Muscle layer of colon (tissue), 2 donors: ENCODE measurements at regions not wholly inside any gene's neighbourhood (a gene's known extent, or its start where the extent isn't known, plus 50 kb on each side); places are given as distances from the start of the nearest gene placed in this dataset.
"Not testable (repeated sequence)": the region's sequence is repeated elsewhere in the genome, so short reads cannot be mapped to it uniquely, and the experiment has no call there.

Experiments
- H3K27ac ChIP-seq: one replicate; pipeline ENCODE4 v1.7.0; 2013; ENCODE audit warnings: low read depth, mild to moderate bottlenecking, low read length, moderate library complexity
- H3K27me3 ChIP-seq, 2 donors: one replicate each; pipeline ENCODE4 v1.7.0; 2013; ENCODE audit warnings: low read length in 2 of 2, mild to moderate bottlenecking in 2 of 2; ENCODE audit not compliant: insufficient read depth in 2 of 2, control insufficient read depth in 1 of 2
- H3K36me3 ChIP-seq: one replicate; pipeline ENCODE4 v1.7.0; 2013; ENCODE audit warnings: mild to moderate bottlenecking, low read length; ENCODE audit not compliant: insufficient read depth
- H3K4me1 ChIP-seq: one replicate; pipeline ENCODE4 v1.7.0; 2013; ENCODE audit warnings: mild to moderate bottlenecking, low read length; ENCODE audit not compliant: insufficient read depth
- H3K4me3 ChIP-seq, 2 donors: one replicate each; pipeline ENCODE4 v1.7.0; 2013; ENCODE audit warnings: low read length in 2 of 2, low read depth in 1 of 2, mild to moderate bottlenecking in 1 of 2, moderate library complexity in 1 of 2
- H3K9ac ChIP-seq: one replicate; pipeline ENCODE4 v1.7.0; 2013; ENCODE audit warnings: low read length
- H3K9me3 ChIP-seq: one replicate; pipeline ENCODE4 v1.7.0; 2013; ENCODE audit warnings: mild to moderate bottlenecking, low read length
- donor health status: abdominal sarcoma.
- donor health status: Adenocarcinoma of cecum.

GRCh38 chr14:106787626-106788025, 1261.2 kb downstream of the TMEM121 start:
- no peak overlapping the region for H3K27ac ChIP-seq
- H3K9me3 ChIP-seq, result no peaks in the 10 kb centered on the region
- no peaks in the 10 kb centered on the region for H3K36me3 ChIP-seq
- no peaks in the 10 kb centered on the region for H3K27me3 ChIP-seq
- no peak overlapping the region for H3K9ac ChIP-seq
- no peak overlapping the region for H3K4me3 ChIP-seq
- H3K4me1 ChIP-seq, result no peaks in the 10 kb centered on the region

DNA sequence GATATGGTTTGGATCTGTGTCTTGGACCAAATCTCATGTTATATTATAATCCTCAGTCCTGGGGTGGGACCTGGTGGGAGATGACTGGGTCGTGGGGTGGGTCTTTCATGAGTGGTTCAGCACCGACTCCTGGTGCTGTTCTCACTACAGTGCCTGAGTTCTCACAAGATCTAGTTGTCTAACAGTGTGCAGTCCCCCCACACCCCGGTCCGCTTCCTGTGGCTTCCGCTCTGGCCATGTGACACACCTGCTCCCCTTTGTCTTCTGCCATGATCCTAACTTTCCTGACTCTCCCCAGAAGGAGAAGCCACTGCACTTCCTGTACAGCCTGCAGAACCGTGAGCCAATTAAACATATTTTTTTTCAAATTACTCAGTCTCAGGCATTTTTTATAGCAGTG, 1262.2 kb downstream of the TMEM121 start:
- H3K4me1 ChIP-seq, result no peaks in the 10 kb centered on the region
- no peak overlapping the region for H3K4me3 ChIP-seq
- H3K9ac ChIP-seq, result no peak overlapping the region
- no peaks in the 10 kb centered on the region for H3K9me3 ChIP-seq
- no peaks in the 10 kb centered on the region for H3K36me3 ChIP-seq
- no peak overlapping the region for H3K27ac ChIP-seq
- H3K27me3 ChIP-seq, result no peaks in the 10 kb centered on the region

GRCh38 chr14:106789318-106789717, 1262.9 kb downstream of the TMEM121 start:
- Histone ChIP-seq H3K9ac (no peak overlapping the region), H3K27ac (no peak overlapping the region), H3K36me3 (no peaks in the 10 kb centered on the region), H3K27me3 (no peaks in the 10 kb centered on the region), H3K9me3 (no peaks in the 10 kb centered on the region), H3K4me3 (no peak overlapping the region), H3K4me1 (no peaks in the 10 kb centered on the region)

- Histone ChIP-seq H3K36me3 (no peaks in the 10 kb centered on the region), H3K4me1 (no peaks in the 10 kb centered on the region), H3K9me3 (no peaks in the 10 kb centered on the region), H3K4me3 (no peak overlapping the region), H3K27ac (no peak overlapping the region), H3K27me3 (no peaks in the 10 kb centered on the region), H3K9ac (no peak overlapping the region)
Measured at GRCh38 chr14:106790189-106791036, 1264.0 kb downstream of the TMEM121 start.

DNA sequence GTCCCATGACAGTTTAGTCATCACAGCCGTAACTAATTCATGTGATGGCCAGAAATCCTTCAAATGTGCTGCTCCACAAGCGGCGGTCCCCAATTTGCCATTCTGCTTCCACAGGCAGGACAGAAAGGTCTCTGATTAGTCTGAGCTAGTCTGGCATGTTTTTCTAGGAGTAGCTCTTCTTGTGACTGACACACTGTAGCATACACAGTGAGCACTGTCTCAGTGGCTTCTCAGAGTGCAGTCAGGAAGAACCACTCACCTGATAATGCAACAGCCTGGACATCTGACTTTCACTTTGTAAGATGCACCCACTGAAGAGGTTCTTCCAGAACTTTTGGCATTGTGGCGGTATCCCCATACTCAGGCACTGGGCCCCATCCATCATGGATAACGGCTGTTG, 1266.2 kb downstream of the TMEM121 start:
- Histone ChIP-seq H3K9me3 (no peaks in the 10 kb centered on the region), H3K36me3 (no peaks in the 10 kb centered on the region), H3K27ac (no peak overlapping the region), H3K9ac (no peak overlapping the region), H3K4me1 (no peaks in the 10 kb centered on the region), H3K4me3 (no peak overlapping the region), H3K27me3 (no peaks in the 10 kb centered on the region)

- H3K9ac ChIP-seq, H3K36me3 ChIP-seq, H3K4me1 ChIP-seq, H3K27ac ChIP-seq, H3K4me3 ChIP-seq, H3K9me3 ChIP-seq, H3K27me3 ChIP-seq: not testable (repeated sequence)
Measured at GRCh38 chr14:106798166-106798565, 1271.8 kb downstream of the TMEM121 start.

GRCh38 chr14:106802413-106803364, 1276.3 kb downstream of the TMEM121 start:
- no peak overlapping the region for H3K27ac ChIP-seq
- H3K4me3 ChIP-seq, result no peak overlapping the region
- no peaks in the 10 kb centered on the region for H3K27me3 ChIP-seq

GRCh38 chr14:106803379-106803778, 1277.0 kb downstream of the TMEM121 start:
- Histone ChIP-seq H3K27me3 (no peaks in the 10 kb centered on the region), H3K4me3 (no peak overlapping the region), H3K4me1 (no peaks in the 10 kb centered on the region), H3K27ac (no peak overlapping the region), H3K36me3 (no peaks in the 10 kb centered on the region), H3K9me3 (no peaks in the 10 kb centered on the region), H3K9ac (no peak overlapping the region)

More at GRCh38 chr14:106802413-106803364, 1276.3 kb downstream of the TMEM121 start:
- H3K9me3 ChIP-seq, result no peaks in the 10 kb centered on the region
- no peaks in the 10 kb centered on the region for H3K4me1 ChIP-seq
- H3K9ac ChIP-seq, result no peak overlapping the region
- no peaks in the 10 kb centered on the region for H3K36me3 ChIP-seq

DNA sequence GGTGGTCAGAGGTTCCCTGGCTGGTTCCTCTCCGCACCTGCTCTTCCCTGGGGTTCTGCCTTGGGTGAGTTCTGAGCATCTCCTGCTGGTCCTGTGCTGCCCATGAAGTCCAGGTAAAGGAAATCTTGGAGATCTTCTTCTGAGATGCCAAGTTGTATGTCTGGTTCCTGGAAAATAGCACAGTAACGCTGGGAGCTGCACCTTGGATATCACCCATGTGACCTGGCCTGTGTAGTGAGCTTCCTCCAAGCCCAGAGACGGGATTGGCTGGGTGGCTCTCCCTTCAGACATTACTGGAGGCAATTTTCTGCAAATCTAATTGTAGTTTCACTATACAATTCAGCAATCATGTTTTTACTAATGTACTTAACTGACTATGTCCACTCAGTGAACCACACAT, 1281.1 kb downstream of the TMEM121 start:
- no peaks in the 10 kb centered on the region for H3K27me3 ChIP-seq
- H3K9me3 ChIP-seq, result no peaks in the 10 kb centered on the region
- H3K27ac ChIP-seq, result no peak overlapping the region

GRCh38 chr14:106808458-106808857, 1282.1 kb downstream of the TMEM121 start:
- Histone ChIP-seq H3K4me3 (no peak overlapping the region), H3K36me3 (no peaks in the 10 kb centered on the region), H3K9me3 (no peaks in the 10 kb centered on the region), H3K27ac (no peak overlapping the region), H3K27me3 (no peaks in the 10 kb centered on the region), H3K9ac (no peak overlapping the region), H3K4me1 (no peaks in the 10 kb centered on the region)

More for the DNA sequence above, 1281.1 kb downstream of the TMEM121 start:
- no peak overlapping the region for H3K9ac ChIP-seq
- no peak overlapping the region for H3K4me3 ChIP-seq
- H3K4me1 ChIP-seq, result no peaks in the 10 kb centered on the region
- no peaks in the 10 kb centered on the region for H3K36me3 ChIP-seq

- H3K36me3 ChIP-seq, result no peaks in the 10 kb centered on the region
- no peak overlapping the region for H3K9ac ChIP-seq
- H3K4me1 ChIP-seq, result no peaks in the 10 kb centered on the region
- no peaks in the 10 kb centered on the region for H3K9me3 ChIP-seq
- no peak overlapping the region for H3K27ac ChIP-seq
- no peaks in the 10 kb centered on the region for H3K27me3 ChIP-seq
- H3K4me3 ChIP-seq, result no peak overlapping the region
Measured at GRCh38 chr14:106808907-106809306, 1282.5 kb downstream of the TMEM121 start.
